ENCODE measurements at regions not wholly inside any gene's neighbourhood (a gene's known extent, or its start where the extent isn't known, plus 50 kb on each side); places are given as distances from the start of the nearest gene placed in this dataset.

DNA sequence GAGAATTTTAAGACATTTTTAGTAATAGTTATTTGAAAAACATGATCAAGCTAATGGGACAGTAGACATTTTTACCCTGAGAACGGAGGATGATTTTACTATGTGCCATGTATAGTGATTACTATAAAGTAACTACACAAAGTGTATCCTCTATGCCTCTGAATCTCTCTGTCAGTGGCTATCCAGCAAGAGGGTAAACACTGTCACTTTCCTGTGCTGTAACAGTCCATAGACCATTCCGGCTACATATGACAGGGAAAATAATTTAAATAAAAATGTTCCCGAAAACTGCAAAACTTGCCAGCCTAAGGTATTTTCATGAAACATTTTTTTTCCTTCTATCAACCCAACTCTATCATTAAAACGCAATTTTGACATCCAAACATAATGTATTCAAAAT lies 1632.2 kb upstream of the ACVR2A start:
- intact Hi-C loops (cut with DNase I; ENCODE audit: low total_unique reads) = no loop called here
- Histone ChIP-seq H3K27me3 (no peaks in the 10 kb centered on the region), H3K9me3 (no peaks in the 10 kb centered on the region), H3K4me1 (no peaks in the 10 kb centered on the region), H3K27ac (no peak overlapping the region), H3K4me3 (no peak overlapping the region), H3K36me3 (no peaks in the 10 kb centered on the region)
- DNase-seq (ENCODE audit: low spot score in 2 of 2) = no peak
- TF ChIP-seq, protein P1, sequence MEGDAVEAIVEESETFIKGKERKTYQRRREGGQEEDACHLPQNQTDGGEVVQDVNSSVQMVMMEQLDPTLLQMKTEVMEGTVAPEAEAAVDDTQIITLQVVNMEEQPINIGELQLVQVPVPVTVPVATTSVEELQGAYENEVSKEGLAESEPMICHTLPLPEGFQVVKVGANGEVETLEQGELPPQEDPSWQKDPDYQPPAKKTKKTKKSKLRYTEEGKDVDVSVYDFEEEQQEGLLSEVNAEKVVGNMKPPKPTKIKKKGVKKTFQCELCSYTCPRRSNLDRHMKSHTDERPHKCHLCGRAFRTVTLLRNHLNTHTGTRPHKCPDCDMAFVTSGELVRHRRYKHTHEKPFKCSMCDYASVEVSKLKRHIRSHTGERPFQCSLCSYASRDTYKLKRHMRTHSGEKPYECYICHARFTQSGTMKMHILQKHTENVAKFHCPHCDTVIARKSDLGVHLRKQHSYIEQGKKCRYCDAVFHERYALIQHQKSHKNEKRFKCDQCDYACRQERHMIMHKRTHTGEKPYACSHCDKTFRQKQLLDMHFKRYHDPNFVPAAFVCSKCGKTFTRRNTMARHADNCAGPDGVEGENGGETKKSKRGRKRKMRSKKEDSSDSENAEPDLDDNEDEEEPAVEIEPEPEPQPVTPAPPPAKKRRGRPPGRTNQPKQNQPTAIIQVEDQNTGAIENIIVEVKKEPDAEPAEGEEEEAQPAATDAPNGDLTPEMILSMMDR (IDR thresholded peaks at IDR 0.05) = no peak
- TF ChIP-seq POLR2A (IDR thresholded peaks at IDR 0.05) = no peak
- no peak for TF ChIP-seq POLR2AphosphoS5 (IDR thresholded peaks at IDR 0.05)

- no peak for DNase-seq (ENCODE audit: low spot score in 2 of 2)
- H3K36me3 ChIP-seq = no peaks in the 10 kb centered on the region
- intact Hi-C loops (cut with DNase I; ENCODE audit: low total_unique reads) = no loop called here
- no peak overlapping the region for H3K27ac ChIP-seq
- H3K4me1 ChIP-seq = no peaks in the 10 kb centered on the region
- TF ChIP-seq, protein P1 (IDR thresholded peaks at IDR 0.05) = no peak
- no peak for TF ChIP-seq POLR2A (IDR thresholded peaks at IDR 0.05)
- TF ChIP-seq POLR2AphosphoS5 (IDR thresholded peaks at IDR 0.05) = no peak
- no peaks in the 10 kb centered on the region for H3K27me3 ChIP-seq
- H3K4me3 ChIP-seq = no peak overlapping the region
- no peaks in the 10 kb centered on the region for H3K9me3 ChIP-seq
These were observed 1635.0 kb upstream of the ACVR2A start for GRCh38 chr2:146209842-146210275.

DNA sequence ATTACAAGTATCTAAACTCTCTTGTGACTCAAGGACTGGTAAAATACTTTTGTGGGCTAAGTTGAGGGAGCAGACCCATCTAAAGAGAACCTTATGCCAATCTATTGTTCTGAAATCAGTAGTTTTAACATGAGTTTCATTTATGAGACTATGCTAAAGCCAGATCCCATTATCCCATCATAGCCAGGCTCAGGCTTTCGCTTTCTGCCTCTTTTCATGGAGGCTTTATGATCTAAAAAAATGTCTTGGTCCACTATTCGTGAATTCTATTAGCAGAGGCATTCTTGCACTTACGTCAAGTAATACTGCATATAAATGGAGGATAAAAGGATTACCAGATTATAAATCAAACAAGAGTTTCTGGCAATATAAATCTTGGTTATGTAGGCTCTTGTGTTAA lies 1636.9 kb upstream of the ACVR2A start:
- intact Hi-C loops (cut with DNase I; ENCODE audit: low total_unique reads) = no loop called here
- TF ChIP-seq POLR2A (IDR thresholded peaks at IDR 0.05) = no peak
- TF ChIP-seq, protein P1 (IDR thresholded peaks at IDR 0.05) = no peak
- DNase-seq (ENCODE audit: low spot score in 2 of 2) = no peak

DNA sequence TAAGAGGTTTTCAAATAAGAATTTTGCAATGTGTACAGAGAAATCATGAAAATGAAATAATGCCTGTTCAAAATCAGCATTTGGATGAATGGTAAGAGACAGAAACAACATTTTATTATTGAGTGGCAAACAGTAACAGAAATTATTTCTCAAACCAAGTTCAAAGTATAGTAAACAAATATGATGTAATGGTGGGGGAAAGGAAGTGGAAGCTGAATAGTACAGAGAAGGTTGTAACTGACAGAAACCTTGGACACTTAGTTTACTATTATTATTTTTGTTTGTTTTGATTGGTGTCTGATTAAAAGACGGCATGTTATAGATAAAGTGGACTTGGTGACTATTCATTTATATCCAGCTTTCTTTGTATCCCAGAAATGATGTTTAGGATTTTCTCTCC lies 1637.4 kb upstream of the ACVR2A start:
- intact Hi-C loops (cut with DNase I; ENCODE audit: low total_unique reads) = no loop called here
- Histone ChIP-seq H3K27ac (no peak overlapping the region), H3K4me1 (no peaks in the 10 kb centered on the region), H3K36me3 (no peaks in the 10 kb centered on the region), H3K9me3 (no peaks in the 10 kb centered on the region), H3K27me3 (no peaks in the 10 kb centered on the region), H3K4me3 (no peak overlapping the region)
- TF ChIP-seq POLR2AphosphoS5 (IDR thresholded peaks at IDR 0.05) = no peak
- no peak for TF ChIP-seq POLR2A (IDR thresholded peaks at IDR 0.05)
- TF ChIP-seq, protein P1 (IDR thresholded peaks at IDR 0.05) = no peak
- DNase-seq (ENCODE audit: low spot score in 2 of 2) = no peak

More for the DNA sequence above, 1636.9 kb upstream of the ACVR2A start:
- H3K4me3 ChIP-seq = no peak overlapping the region
- H3K36me3 ChIP-seq = no peaks in the 10 kb centered on the region
- no peaks in the 10 kb centered on the region for H3K4me1 ChIP-seq
- H3K9me3 ChIP-seq = no peaks in the 10 kb centered on the region
- H3K27me3 ChIP-seq = no peaks in the 10 kb centered on the region
- no peak overlapping the region for H3K27ac ChIP-seq

DNA sequence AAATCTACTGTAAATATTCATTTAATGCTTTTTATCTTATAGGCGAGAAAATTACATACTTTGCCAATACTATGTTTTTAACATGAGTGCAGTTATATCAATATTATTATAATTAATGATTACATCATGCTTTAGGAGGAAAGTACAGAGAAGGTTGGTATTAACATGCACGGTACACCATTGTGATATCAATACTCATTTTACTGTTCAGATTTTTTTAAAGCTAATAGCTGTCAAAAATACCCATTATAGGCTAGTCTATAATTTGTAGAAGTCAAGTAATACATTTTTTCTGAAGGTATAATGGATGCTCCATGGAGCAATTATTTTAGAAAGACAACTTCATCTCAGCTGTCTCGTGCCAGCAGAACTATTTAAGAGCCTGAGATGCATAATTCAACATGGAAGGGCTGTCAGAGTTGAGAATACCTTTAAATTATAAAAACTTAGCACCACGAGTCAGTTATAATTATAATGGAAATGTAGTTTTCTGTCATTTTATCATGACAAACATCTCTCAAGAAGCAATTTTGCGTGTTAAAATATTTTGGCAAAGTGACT lies 1641.7 kb upstream of the ACVR2A start:
- TF ChIP-seq POLR2AphosphoS5 (IDR thresholded peaks at IDR 0.05) (no peak), POLR2A (IDR thresholded peaks at IDR 0.05) (no peak)
- TF ChIP-seq, protein P1 (IDR thresholded peaks at IDR 0.05) = no peak
- Histone ChIP-seq H3K4me1 (no peaks in the 10 kb centered on the region), H3K9me3 (no peaks in the 10 kb centered on the region), H3K27ac (no peak overlapping the region), H3K27me3 (no peaks in the 10 kb centered on the region), H3K36me3 (no peaks in the 10 kb centered on the region), H3K4me3 (no peak overlapping the region)
- DNase-seq (ENCODE audit: low spot score in 2 of 2) = no peak
- intact Hi-C loops (cut with DNase I; ENCODE audit: low total_unique reads) = no loop called here
